ENCODE measurements at regions not wholly inside any gene's neighbourhood (a gene's known extent, or its start where the extent isn't known, plus 50 kb on each side); places are given as distances from the start of the nearest gene placed in this dataset.

DNA sequence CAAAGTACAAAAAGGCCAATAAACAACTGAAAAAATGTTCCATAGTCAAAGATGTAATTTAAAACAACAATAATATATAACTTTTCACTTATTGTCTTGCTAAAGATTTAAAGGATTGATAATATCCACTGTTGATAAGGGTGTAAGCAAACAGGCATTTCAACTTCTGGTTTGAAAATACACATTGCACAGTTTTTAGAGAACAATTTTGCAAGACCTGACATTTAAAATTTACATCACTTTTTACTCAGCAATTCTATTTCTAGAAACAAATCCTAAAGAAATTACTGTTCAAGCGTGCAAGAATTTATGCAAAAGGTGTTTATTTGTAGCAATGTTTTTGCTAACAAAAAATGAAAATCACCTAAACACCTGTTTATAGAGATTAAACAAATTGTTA lies 120.4 kb downstream of the TDRD15 start:
- Histone ChIP-seq H3K36me3 (no peaks in the 10 kb centered on the region), H3K27ac (no peak overlapping the region), H3K4me1 (no peaks in the 10 kb centered on the region), H3K27me3 (no peaks in the 10 kb centered on the region), H3K4me3 (no peak overlapping the region), H3K9me3 (no peaks in the 10 kb centered on the region)
- FAIRE-seq (no peak), ATAC-seq (no peak), DNase-seq (no peak)
- 80 to 94% methylated on average over 1 of the region's 1 CpG for WGBS, 2 donors
- intact Hi-C loops (cut with DNase I), result no loop called here
- no peak for TF ChIP-seq CTCF (IDR thresholded peaks at IDR 0.05)

DNA sequence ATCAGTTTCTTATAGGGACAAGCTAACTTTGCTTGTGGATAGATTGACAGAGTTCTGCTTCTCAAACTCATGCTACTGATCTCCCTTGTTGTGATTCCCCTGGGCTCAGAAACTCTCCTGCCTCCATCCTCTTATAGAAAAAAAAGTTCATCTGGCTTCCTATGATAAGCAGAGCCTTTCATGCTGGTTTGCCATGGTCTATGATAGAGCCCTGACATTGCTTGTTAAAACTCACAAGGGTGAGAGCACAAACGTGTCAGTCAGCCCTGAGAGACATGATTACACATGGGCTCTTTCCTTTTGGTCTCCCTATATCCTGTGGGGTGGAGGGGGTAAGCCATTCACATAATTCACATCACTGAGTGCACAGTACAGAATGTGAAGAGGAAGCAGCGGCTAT lies 121.8 kb downstream of the TDRD15 start:
- Histone ChIP-seq H3K4me1 (no peaks in the 10 kb centered on the region), H3K27me3 (no peaks in the 10 kb centered on the region), H3K27ac (no peak overlapping the region), H3K4me3 (no peak overlapping the region), H3K9me3 (no peaks in the 10 kb centered on the region), H3K36me3 (no peaks in the 10 kb centered on the region)
- no peak for ATAC-seq
- no peak for TF ChIP-seq CTCF (IDR thresholded peaks at IDR 0.05)
- FAIRE-seq, result no peak
- DNase-seq, result no peak
- 56 to 71% methylated on average over 2 of the region's 2 CpGs for WGBS, 2 donors
- intact Hi-C loops (cut with DNase I), result no loop called here

DNA sequence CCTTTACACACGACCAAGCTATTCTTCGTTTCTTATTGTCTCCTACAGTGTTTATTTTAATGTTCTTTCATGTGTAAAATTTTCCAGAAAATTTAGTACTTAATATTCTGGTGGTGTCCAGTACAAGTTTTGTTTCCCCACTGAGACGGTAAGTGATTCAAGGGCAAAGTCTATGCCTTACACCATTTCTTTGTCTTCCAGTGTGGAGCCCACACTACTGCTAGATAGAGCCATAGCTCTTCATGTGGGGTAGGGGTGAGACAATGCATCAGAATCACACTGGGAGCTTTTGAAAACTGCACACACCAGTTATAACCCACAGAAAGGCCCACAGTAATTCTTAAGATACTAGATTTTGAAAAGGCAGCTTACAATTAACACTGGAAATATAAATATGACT lies 125.6 kb downstream of the TDRD15 start:
- 66 to 82% methylated on average over 3 of the region's 3 CpGs for WGBS, 2 donors
- FAIRE-seq (no peak), DNase-seq (no peak), ATAC-seq (no peak)
- H3K27ac ChIP-seq, result no peak overlapping the region
- no peak for TF ChIP-seq CTCF (IDR thresholded peaks at IDR 0.05)
- H3K4me3 ChIP-seq, result no peak overlapping the region
- no peaks in the 10 kb centered on the region for H3K9me3 ChIP-seq
- no peaks in the 10 kb centered on the region for H3K4me1 ChIP-seq
- H3K27me3 ChIP-seq, result no peaks in the 10 kb centered on the region
- H3K36me3 ChIP-seq, result no peaks in the 10 kb centered on the region
- intact Hi-C loops (cut with DNase I), result no loop called here

DNA sequence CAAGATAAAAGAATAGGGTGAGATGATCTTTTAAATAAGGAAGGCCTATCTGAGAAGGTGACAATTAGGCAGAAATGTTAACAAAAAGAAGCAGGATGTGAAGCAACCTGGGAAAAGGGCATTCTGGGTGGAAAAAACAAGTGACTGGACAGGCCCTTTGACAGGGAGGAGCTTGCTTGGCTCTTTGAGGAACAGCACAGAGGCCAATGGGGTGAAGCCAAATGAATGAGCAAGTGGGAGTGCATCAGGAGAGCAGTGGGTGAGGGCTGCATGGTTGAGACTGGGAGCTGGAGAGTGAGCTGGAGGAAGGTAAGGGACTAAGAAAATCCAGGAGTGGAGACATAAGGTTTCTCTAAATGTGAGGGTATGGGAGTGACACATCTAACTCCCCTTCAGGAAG lies 126.9 kb downstream of the TDRD15 start:
- DNase-seq (no peak), ATAC-seq (no peak), FAIRE-seq (no peak)
- no peak for TF ChIP-seq CTCF (IDR thresholded peaks at IDR 0.05)
- H3K36me3 ChIP-seq, result no peaks in the 10 kb centered on the region
- H3K27ac ChIP-seq, result no peak overlapping the region
- intact Hi-C loops (cut with DNase I), result no loop called here
- no peaks in the 10 kb centered on the region for H3K9me3 ChIP-seq
- H3K4me3 ChIP-seq, result no peak overlapping the region
- no peaks in the 10 kb centered on the region for H3K4me1 ChIP-seq
- no peaks in the 10 kb centered on the region for H3K27me3 ChIP-seq

DNA sequence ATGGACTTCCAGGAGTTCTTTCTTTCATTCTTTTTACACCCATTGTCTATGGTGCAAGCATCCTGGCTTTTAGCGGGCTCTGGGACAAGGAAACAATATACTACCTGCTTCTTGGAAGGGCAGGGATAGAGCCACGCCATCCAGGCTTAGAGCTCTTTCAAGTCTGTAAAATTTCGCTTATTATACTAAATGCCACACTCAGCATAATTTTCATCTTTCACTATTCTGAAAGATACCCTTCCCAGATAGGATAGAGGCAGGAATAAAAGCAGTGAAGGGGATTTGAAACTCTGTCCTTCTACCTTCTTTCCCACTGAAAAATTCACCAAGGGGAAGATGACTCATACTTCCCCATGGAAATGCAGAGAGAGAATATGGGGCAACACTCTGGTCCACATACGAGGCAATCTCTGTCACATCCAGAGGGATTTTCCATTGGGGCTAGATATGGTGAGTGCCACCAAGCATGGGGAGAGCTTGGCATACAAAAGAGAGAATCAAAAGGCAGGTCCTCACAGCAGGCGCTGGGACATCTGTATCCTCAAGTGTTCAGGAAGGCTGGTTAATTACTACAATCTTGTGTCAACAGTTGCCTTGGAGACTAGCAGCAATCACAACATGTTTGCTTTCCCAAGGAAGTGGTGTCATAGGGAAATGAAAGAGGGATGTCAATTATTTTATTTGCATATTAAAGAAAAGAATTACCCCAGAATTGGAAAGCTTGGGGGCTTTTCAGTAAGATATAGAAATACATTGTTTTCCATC lies 127.6 kb downstream of the TDRD15 start:
- Histone ChIP-seq H3K9me3 (no peaks in the 10 kb centered on the region), H3K4me1 (no peaks in the 10 kb centered on the region), H3K4me3 (no peak overlapping the region), H3K36me3 (no peaks in the 10 kb centered on the region), H3K27me3 (no peaks in the 10 kb centered on the region), H3K27ac (no peak overlapping the region)
- FAIRE-seq (no peak), ATAC-seq (peak in 2 of 4 donors; percentile 15 to 33), DNase-seq (no peak)
- TF ChIP-seq CTCF (IDR thresholded peaks at IDR 0.05), result no peak
- 48 to 55% methylated on average over 5 of the region's 5 CpGs for WGBS, 2 donors
- intact Hi-C loops (cut with DNase I), result no loop called here

All from pancreas (tissue), 10 donors.